ENCODE measurements at regions not wholly inside any gene's neighbourhood (a gene's known extent, or its start where the extent isn't known, plus 50 kb on each side); places are given as distances from the start of the nearest gene placed in this dataset.

DNA sequence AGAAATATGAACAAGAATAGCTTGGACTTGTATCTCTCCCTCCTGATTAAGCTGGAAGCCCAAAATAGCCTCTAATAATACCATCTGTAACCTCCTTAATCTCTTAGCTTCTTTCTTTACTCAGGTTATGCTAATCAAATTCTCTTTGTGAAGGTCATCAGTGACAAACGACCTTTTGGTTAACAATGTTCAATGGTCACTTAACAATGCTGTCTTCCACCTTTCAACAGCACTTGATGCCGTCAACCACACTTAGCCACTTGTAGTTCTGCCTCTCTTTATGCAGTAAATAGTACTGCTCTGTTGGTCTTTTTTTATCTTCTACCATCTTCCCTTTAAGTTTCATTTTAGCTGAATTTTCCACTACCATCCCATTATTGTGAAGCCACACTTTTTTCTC is 476.6 kb upstream of the TGFBR2 start:
- H3K27ac ChIP-seq = no peak overlapping the region
- no peak for TF ChIP-seq ZFX (IDR thresholded peaks at IDR 0.05; ENCODE audit: borderline replicate concordance)
- TF ChIP-seq, protein P1, sequence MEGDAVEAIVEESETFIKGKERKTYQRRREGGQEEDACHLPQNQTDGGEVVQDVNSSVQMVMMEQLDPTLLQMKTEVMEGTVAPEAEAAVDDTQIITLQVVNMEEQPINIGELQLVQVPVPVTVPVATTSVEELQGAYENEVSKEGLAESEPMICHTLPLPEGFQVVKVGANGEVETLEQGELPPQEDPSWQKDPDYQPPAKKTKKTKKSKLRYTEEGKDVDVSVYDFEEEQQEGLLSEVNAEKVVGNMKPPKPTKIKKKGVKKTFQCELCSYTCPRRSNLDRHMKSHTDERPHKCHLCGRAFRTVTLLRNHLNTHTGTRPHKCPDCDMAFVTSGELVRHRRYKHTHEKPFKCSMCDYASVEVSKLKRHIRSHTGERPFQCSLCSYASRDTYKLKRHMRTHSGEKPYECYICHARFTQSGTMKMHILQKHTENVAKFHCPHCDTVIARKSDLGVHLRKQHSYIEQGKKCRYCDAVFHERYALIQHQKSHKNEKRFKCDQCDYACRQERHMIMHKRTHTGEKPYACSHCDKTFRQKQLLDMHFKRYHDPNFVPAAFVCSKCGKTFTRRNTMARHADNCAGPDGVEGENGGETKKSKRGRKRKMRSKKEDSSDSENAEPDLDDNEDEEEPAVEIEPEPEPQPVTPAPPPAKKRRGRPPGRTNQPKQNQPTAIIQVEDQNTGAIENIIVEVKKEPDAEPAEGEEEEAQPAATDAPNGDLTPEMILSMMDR (IDR thresholded peaks at IDR 0.05) = no peak

DNA sequence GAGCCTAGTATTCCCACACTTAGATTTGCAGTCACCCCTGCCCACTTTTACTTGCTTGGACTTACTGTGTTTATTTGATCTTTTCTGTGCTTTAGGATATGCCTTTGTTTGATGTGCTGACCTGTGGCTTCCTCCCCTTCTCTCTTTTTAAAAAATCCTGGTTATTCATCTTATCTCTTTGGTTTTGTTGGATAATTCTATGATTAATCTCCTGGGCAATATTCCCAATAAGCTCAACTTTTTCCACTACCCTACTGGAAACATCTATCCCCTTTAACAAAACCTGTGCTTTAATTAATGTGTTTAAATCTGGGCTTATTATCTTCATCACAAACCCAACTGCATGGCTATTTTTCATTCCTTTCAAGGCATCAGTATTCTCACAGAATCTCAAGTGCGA is 476.0 kb upstream of the TGFBR2 start:
- H3K27ac ChIP-seq = no peak overlapping the region
- no peak for TF ChIP-seq ZFX (IDR thresholded peaks at IDR 0.05; ENCODE audit: borderline replicate concordance)
- TF ChIP-seq, protein P1 (IDR thresholded peaks at IDR 0.05) = no peak

DNA sequence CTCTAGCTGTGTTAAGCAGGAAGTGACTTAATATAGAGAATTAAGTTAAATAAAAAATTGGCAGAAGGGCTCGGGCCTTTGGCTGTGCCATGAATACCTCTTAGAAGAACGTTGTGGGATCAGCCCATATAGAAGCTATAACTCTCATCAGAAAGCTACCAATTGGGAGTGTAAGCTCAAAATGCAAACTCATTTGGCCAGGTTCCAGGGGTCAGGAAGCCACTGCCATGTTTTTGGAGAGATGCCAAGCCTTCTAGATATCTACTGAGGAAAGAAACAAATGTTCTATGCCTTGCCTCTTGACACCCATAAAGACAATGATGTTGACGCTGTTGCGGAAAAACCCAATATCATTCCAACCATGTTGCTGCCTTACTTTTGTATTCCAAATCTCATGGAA is 475.2 kb upstream of the TGFBR2 start:
- TF ChIP-seq, protein P1 (IDR thresholded peaks at IDR 0.05) = no peak
- no peak for TF ChIP-seq ZFX (IDR thresholded peaks at IDR 0.05; ENCODE audit: borderline replicate concordance)
- no peak overlapping the region for H3K27ac ChIP-seq

DNA sequence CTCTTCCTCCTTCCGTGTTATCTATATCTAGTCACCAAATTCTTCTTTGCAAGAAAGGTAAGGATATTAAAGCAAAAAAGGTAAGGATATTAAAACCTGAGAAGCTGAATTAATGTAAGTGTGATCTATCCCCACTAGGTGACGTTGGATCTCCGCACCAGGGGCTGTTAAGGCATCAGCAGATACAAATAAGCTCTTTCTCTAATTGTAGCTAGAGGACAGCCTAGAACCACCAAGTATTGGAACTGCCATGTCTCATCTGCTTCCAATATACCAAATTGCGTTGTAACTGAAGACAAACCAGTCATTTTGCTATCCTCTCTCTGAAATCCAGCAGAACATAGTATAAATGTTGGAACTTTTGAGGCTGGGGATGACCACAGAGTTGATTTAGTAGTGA is 471.2 kb upstream of the TGFBR2 start:
- no peak overlapping the region for H3K27ac ChIP-seq
- no peak for TF ChIP-seq ZFX (IDR thresholded peaks at IDR 0.05; ENCODE audit: borderline replicate concordance)
- TF ChIP-seq, protein P1 (IDR thresholded peaks at IDR 0.05) = no peak

DNA sequence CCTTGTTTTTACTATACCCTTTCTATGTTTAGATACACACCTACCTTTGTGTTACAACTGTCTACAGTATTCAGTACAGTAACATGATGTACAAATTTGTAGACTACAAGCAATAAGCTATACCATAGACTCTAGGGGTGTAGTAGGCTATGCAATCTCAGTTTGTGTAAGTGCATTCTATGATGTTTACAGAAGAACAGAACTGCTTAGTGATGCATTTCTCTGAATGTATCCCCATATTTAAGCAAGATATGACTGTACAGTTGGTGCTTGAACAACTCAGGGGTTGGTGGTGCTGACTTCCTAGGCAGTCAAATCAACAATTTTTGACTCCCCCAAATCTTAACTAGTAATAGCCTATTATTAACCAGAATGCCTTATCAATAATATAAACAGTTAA is 467.1 kb upstream of the TGFBR2 start:
- TF ChIP-seq, protein P1 (IDR thresholded peaks at IDR 0.05) = no peak
- TF ChIP-seq ZFX (IDR thresholded peaks at IDR 0.05; ENCODE audit: borderline replicate concordance) = no peak
- no peak overlapping the region for H3K27ac ChIP-seq

DNA sequence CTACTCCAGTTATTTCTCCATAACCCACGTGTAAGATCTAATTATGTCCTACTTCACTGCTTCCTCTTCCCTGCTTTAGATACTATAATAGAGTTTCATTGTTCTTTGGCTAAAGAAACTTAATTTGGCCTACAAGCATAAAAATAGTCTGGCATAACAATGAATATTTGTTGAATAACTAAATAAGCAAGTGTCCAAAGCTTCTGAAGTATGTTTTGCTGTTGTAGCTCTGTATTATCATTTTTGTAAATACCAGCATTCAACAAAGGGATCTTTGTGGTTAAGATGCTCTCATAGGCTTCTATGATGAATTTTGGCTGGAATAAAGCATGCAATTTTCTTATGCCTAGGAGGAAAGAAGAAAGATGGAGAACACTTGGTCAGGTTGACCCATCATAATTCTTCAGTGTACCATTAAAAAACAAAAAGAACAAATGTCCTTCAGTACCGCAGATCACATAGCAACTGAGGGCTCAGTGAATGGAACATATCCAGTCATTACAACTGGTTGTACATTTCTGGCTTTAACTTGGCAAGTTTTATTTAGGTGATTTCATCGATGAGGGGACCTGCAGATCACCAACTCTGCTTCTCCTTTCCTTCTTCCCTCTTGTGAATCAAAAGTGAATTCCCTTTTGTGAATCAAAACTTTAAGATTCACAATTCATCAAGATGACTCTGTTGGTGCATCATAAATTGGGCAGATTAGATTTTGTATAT is 465.9 kb upstream of the TGFBR2 start:
- no peak overlapping the region for H3K27ac ChIP-seq

DNA sequence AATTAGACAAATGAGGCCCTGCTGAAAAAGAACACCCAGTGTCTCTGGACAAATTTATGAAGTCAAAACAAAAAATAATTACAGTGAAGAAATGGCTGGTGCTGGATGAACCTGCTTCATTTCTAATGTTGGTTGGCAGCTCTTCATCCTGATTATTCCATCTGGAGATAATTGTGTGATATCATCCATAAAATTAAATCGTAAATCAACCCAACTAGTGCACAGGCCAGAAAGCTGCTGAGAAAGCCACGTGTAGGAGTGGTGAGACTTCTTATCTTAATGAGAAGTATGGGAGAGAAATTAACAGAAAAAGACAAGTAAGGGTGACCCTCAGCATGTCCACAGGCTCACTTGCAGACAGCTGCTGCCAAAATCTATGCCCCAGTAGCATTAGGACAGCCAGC is 465.2 kb upstream of the TGFBR2 start:
- no peak overlapping the region for H3K27ac ChIP-seq

More for the DNA sequence above, 465.9 kb upstream of the TGFBR2 start:
- no peak for TF ChIP-seq ZFX (IDR thresholded peaks at IDR 0.05; ENCODE audit: borderline replicate concordance)
- TF ChIP-seq, protein P1 (IDR thresholded peaks at IDR 0.05) = no peak

More for the DNA sequence above, 465.2 kb upstream of the TGFBR2 start:
- TF ChIP-seq, protein P1 (IDR thresholded peaks at IDR 0.05) = no peak
- TF ChIP-seq ZFX (IDR thresholded peaks at IDR 0.05; ENCODE audit: borderline replicate concordance) = no peak

Data from 22Rv1 (cell line).